ENCODE measurements at regions not wholly inside any gene's neighbourhood (a gene's known extent, or its start where the extent isn't known, plus 50 kb on each side); places are given as distances from the start of the nearest gene placed in this dataset.

DNA sequence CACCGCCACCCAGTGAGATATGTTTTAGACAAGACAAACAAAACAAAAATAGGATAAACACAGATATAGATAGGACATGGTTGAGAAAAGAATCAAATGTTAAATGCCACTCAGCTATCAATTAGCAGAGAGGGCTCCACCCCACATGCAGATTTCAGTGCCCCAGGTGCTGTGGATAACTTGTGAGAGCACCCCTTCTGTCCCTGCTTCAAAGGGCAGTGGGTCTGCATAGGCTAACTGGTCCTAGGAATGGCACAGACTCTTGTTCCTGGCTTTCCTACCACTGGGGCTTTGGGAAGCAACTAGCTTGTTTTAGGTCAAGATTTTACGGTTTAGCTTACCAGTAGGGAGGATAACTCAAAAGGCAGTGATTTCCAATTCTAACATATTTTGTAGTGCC is 460.3 kb downstream of the TSHZ3 start:
- TF ChIP-seq EZH2 (IDR thresholded peaks at IDR 0.05) = no peak
- TF ChIP-seq, protein P1, sequence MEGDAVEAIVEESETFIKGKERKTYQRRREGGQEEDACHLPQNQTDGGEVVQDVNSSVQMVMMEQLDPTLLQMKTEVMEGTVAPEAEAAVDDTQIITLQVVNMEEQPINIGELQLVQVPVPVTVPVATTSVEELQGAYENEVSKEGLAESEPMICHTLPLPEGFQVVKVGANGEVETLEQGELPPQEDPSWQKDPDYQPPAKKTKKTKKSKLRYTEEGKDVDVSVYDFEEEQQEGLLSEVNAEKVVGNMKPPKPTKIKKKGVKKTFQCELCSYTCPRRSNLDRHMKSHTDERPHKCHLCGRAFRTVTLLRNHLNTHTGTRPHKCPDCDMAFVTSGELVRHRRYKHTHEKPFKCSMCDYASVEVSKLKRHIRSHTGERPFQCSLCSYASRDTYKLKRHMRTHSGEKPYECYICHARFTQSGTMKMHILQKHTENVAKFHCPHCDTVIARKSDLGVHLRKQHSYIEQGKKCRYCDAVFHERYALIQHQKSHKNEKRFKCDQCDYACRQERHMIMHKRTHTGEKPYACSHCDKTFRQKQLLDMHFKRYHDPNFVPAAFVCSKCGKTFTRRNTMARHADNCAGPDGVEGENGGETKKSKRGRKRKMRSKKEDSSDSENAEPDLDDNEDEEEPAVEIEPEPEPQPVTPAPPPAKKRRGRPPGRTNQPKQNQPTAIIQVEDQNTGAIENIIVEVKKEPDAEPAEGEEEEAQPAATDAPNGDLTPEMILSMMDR (IDR thresholded peaks at IDR 0.05) = no peak
- TF ChIP-seq EZH2phosphoT487 (IDR thresholded peaks at IDR 0.05) = no peak
- Histone ChIP-seq H3K9ac (no peak overlapping the region), H3K9me3 (ENCODE audit: low read depth) (no peaks in the 10 kb centered on the region), H4K20me1 (ENCODE audit: low read depth) (no peaks in the 10 kb centered on the region), H3K4me2 (no peak overlapping the region), H3K36me3 (no peaks in the 10 kb centered on the region), H3K27me3 (no peaks in the 10 kb centered on the region), H3F3A (ENCODE audit: low read depth) (no peaks in the 10 kb centered on the region), H3K4me3 (no peak overlapping the region), H3K27ac (no peak overlapping the region), H3K4me1 (no peaks in the 10 kb centered on the region), H2AFZ (replicated peaks) (no peak overlapping the region), H3K79me2 (ENCODE audit: low read depth) (no peaks in the 10 kb centered on the region)
- DNase-seq (ENCODE audit: low spot score) = no peak
- no peaks in the 10 kb centered on the region for H3K4me1 Mint-ChIP-seq
- H3K9me3 Mint-ChIP-seq = no peaks in the 10 kb centered on the region
- no peak overlapping the region for H3K27ac Mint-ChIP-seq
- H3K36me3 Mint-ChIP-seq = no peaks in the 10 kb centered on the region
- H3K27me3 Mint-ChIP-seq (ENCODE audit: insufficient read depth, low read depth) = no peaks in the 10 kb centered on the region
- no peak overlapping the region for H3K4me3 Mint-ChIP-seq

DNA sequence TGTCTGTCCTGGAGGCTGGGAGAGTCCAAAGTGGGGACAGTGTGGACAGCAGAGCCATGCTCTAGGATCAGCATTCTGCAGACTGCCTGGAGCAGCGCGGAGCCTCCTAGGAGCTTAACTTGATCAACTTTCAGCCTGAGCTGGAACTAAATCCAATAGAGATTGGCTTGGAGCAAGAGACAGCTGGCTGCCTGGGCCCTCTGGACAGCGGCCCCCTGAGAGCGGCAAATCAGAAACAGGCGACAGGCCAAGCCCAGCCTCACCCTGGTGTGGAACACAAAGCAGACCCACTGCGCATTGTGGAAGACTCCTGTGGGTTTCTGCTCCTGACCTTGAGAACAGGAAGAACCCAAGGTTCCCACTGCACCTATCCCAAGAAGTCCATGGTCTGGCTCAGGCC is 462.2 kb downstream of the TSHZ3 start:
- Mint-ChIP-seq H3K36me3 (no peaks in the 10 kb centered on the region), H3K27ac (no peak overlapping the region), H3K27me3 (ENCODE audit: insufficient read depth, low read depth) (no peaks in the 10 kb centered on the region), H3K4me3 (no peak overlapping the region), H3K9me3 (no peaks in the 10 kb centered on the region), H3K4me1 (peaks cover 3% of the 10 kb centered on the region)
- Histone ChIP-seq H2AFZ (replicated peaks) (no peak overlapping the region), H3K36me3 (no peaks in the 10 kb centered on the region), H3K9ac (no peak overlapping the region), H3K4me2 (no peak overlapping the region), H3K4me3 (no peak overlapping the region), H3K79me2 (ENCODE audit: low read depth) (no peaks in the 10 kb centered on the region), H3K4me1 (peaks cover 9% of the 10 kb centered on the region), H3K27ac (no peak overlapping the region), H4K20me1 (ENCODE audit: low read depth) (no peaks in the 10 kb centered on the region), H3K27me3 (no peaks in the 10 kb centered on the region), H3K9me3 (ENCODE audit: low read depth) (no peaks in the 10 kb centered on the region), H3F3A (ENCODE audit: low read depth) (peaks cover 5% of the 10 kb centered on the region)
- no peak for DNase-seq (ENCODE audit: low spot score)
- TF ChIP-seq EZH2phosphoT487 (IDR thresholded peaks at IDR 0.05) (no peak), EZH2 (IDR thresholded peaks at IDR 0.05) (no peak)
- TF ChIP-seq, protein P1 (IDR thresholded peaks at IDR 0.05) = no peak

DNA sequence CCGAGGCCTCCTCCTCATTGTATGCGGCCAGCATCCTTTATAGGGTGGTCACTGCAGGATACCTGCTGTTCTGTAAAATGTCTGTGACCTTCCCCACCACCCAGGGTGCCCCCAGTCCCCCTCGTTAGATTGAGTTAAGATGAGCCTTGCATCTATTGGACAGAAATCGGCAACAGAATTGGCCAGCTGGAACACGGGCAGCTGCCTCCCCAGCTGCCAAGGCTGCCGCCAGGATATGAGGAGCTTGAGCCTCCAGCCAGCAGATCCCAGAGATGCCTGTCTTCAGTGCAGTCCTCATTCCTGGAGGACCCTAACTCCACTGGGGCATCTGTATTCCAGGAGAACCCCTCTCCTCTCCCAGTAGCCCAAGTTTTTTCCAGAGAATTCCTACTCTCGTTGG is 463.0 kb downstream of the TSHZ3 start:
- H3K4me1 Mint-ChIP-seq = peaks cover 3% of the 10 kb centered on the region

More for the DNA sequence above, 463.0 kb downstream of the TSHZ3 start:
- Histone ChIP-seq H3K36me3 (no peaks in the 10 kb centered on the region), H3K79me2 (ENCODE audit: low read depth) (no peaks in the 10 kb centered on the region), H3K9ac (no peak overlapping the region), H3K27me3 (no peaks in the 10 kb centered on the region), H3K4me3 (no peak overlapping the region), H3F3A (ENCODE audit: low read depth) (peaks cover 5% of the 10 kb centered on the region), H3K27ac (no peak overlapping the region), H2AFZ (replicated peaks) (no peak overlapping the region), H3K9me3 (ENCODE audit: low read depth) (no peaks in the 10 kb centered on the region), H3K4me1 (peaks cover 9% of the 10 kb centered on the region), H4K20me1 (ENCODE audit: low read depth) (no peaks in the 10 kb centered on the region), H3K4me2 (no peak overlapping the region)
- Mint-ChIP-seq H3K4me3 (no peak overlapping the region), H3K27me3 (ENCODE audit: insufficient read depth, low read depth) (no peaks in the 10 kb centered on the region), H3K36me3 (no peaks in the 10 kb centered on the region), H3K9me3 (no peaks in the 10 kb centered on the region), H3K27ac (no peak overlapping the region)
- DNase-seq (ENCODE audit: low spot score) = no peak
- no peak for TF ChIP-seq EZH2 (IDR thresholded peaks at IDR 0.05)
- TF ChIP-seq, protein P1 (IDR thresholded peaks at IDR 0.05) = no peak
- TF ChIP-seq EZH2phosphoT487 (IDR thresholded peaks at IDR 0.05) = no peak

All from neural progenitor cell (in vitro differentiated cells).